ENCODE measurements at regions not wholly inside any gene's neighbourhood (a gene's known extent, or its start where the extent isn't known, plus 50 kb on each side); places are given as distances from the start of the nearest gene placed in this dataset.

GRCh38 chr3:124556636-124557035, 173.6 kb upstream of the UMPS start:
- H3K9me3 ChIP-seq, result no peaks in the 10 kb centered on the region
- no peak for TF ChIP-seq POLR2A (IDR thresholded peaks at IDR 0.05)
- TF ChIP-seq, protein P1, sequence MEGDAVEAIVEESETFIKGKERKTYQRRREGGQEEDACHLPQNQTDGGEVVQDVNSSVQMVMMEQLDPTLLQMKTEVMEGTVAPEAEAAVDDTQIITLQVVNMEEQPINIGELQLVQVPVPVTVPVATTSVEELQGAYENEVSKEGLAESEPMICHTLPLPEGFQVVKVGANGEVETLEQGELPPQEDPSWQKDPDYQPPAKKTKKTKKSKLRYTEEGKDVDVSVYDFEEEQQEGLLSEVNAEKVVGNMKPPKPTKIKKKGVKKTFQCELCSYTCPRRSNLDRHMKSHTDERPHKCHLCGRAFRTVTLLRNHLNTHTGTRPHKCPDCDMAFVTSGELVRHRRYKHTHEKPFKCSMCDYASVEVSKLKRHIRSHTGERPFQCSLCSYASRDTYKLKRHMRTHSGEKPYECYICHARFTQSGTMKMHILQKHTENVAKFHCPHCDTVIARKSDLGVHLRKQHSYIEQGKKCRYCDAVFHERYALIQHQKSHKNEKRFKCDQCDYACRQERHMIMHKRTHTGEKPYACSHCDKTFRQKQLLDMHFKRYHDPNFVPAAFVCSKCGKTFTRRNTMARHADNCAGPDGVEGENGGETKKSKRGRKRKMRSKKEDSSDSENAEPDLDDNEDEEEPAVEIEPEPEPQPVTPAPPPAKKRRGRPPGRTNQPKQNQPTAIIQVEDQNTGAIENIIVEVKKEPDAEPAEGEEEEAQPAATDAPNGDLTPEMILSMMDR (IDR thresholded peaks at IDR 0.05), result no peak
- TF ChIP-seq EP300 (IDR thresholded peaks at IDR 0.05), result no peak
- peaks cover 0 to 16% (median 0%) of the 10 kb centered on the region in 4 donors for H3K4me1 ChIP-seq
- no peak overlapping the region for H3K27ac ChIP-seq
- no peaks in the 10 kb centered on the region for H3K27me3 ChIP-seq
- DNase-seq (ENCODE audit: low spot score in 2 of 2), result no peak
- 46 to 47% methylated on average over 2 of the region's 2 CpGs for WGBS, 2 donors
- H3K4me3 ChIP-seq, result no peak overlapping the region
- H3K36me3 ChIP-seq, result no peaks in the 10 kb centered on the region

DNA sequence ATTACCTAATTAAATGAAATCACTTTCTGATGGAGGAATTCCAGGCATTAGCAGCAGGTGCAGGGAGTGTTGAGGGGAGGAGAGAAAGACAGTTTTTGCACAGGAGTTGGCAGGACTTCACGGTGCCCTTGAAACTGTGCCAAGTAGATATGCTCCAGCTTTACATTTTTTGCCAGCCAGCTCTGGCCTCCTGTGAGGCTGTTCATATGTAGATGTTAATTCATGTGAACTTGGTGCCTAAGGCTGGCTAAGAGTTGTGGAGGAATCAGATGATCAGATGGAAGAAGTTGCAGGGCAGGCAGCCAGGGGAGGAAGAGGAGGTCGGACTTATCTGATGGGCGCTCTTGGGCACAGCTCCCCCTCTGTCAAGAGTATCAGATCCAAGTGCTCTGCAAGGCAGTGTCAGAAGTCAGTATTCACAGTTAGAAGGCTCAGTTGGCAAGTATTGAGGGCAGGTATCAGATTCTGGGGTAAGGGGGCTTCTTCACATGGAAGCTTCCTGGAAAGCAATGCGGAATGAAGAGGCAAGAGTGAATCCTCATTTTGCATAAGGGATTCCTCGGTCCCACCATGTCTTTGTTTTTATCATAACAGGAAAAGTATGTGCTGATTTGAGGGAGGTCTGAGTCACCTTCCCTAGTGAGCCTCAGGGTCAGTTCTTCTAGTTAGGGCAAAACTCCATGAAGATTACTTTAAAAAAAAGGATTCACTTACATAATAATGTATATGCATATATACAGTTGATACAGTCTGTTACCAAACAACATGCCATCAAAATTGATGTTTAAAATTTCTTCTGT, 172.6 kb upstream of the UMPS start:
- Histone ChIP-seq H3K36me3 (no peaks in the 10 kb centered on the region), H3K4me3 (no peak overlapping the region), H3K27me3 (no peaks in the 10 kb centered on the region), H3K9me3 (no peaks in the 10 kb centered on the region), H3K4me1 (peaks cover 0 to 16% (median 0%) of the 10 kb centered on the region in 4 donors), H3K27ac (no peak overlapping the region)
- WGBS, 2 donors, result 44 to 56% methylated on average over 5 of the region's 5 CpGs
- no peak for DNase-seq (ENCODE audit: low spot score in 2 of 2)
- TF ChIP-seq POLR2A (IDR thresholded peaks at IDR 0.05) (no peak), EP300 (IDR thresholded peaks at IDR 0.05) (no peak)

DNA sequence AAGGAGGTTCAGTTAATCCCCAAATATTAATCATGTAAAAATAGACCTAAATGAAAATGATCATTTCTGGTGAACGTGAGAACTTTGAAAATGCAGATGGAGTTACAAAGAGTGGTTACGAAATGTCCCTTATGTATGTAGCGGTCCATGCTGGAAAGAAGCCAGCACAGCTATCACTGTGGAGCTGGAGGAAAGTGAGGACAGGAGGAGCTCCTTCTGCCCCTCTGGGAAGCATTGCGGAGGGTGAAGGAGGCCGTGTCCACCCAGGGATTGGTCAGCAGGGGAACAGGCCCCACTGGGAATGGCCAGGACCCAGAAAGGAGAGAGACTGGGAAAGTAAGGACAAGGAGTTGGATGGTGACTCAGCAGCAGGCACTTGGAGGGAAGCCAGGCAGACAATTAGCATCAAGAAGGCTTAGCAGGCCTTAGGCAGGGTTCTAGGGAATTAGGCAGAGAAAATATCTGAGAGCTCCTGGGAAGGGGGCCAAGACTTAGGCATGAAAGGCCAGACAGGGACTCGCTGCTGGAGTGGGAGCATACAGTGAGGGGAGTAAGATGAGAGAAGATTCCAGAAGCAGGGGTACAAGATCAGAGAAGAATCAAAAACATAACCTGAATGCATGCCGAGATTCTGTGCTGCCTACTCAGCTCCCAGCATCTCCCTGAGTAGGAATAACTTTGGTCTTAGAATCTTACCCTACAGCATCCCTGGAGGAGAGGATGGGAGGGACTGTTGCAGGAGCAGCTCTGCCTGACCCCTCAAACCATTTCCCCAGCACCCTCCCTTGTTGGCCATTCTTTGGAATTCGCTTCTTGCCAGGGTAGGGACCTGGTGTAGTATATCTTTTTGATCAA, 171.0 kb upstream of the UMPS start:
- Histone ChIP-seq H3K27ac (peak overlapping the region in 1 of 4 donors; percentile 29), H3K4me1 (peaks cover 0 to 16% (median 0%) of the 10 kb centered on the region in 4 donors), H3K4me3 (no peak overlapping the region), H3K36me3 (no peaks in the 10 kb centered on the region), H3K9me3 (no peaks in the 10 kb centered on the region), H3K27me3 (no peaks in the 10 kb centered on the region)
- 45 to 50% methylated on average over 8 of the region's 8 CpGs for WGBS, 2 donors
- TF ChIP-seq, protein P1 (IDR thresholded peaks at IDR 0.05), result no peak
- TF ChIP-seq EP300 (IDR thresholded peaks at IDR 0.05) (no peak), POLR2A (IDR thresholded peaks at IDR 0.05) (no peak)
- peak; percentile 24 to 61 for DNase-seq (ENCODE audit: low spot score in 2 of 2)

- Histone ChIP-seq H3K27me3 (no peaks in the 10 kb centered on the region), H3K9me3 (no peaks in the 10 kb centered on the region), H3K4me1 (peaks cover 0 to 16% (median 0%) of the 10 kb centered on the region in 4 donors), H3K4me3 (no peak overlapping the region), H3K27ac (no peak overlapping the region), H3K36me3 (no peaks in the 10 kb centered on the region)
- peak; percentile 49 to 76 for DNase-seq (ENCODE audit: low spot score in 2 of 2)
- WGBS, 2 donors, result 25 to 29% methylated on average over 9 of the region's 9 CpGs
- TF ChIP-seq, protein P1 (IDR thresholded peaks at IDR 0.05), result peak; percentile 64 to 86 (median 71)
- TF ChIP-seq POLR2A (IDR thresholded peaks at IDR 0.05), result no peak
Measured at GRCh38 chr3:124559846-124560574, 170.2 kb upstream of the UMPS start.

- Histone ChIP-seq H3K27me3 (no peaks in the 10 kb centered on the region), H3K9me3 (no peaks in the 10 kb centered on the region), H3K4me1 (peaks cover 0 to 19% (median 0%) of the 10 kb centered on the region in 4 donors), H3K36me3 (no peaks in the 10 kb centered on the region), H3K27ac (no peak overlapping the region), H3K4me3 (no peak overlapping the region)
- TF ChIP-seq EP300 (IDR thresholded peaks at IDR 0.05) (no peak), POLR2A (IDR thresholded peaks at IDR 0.05) (no peak)
- TF ChIP-seq, protein P1 (IDR thresholded peaks at IDR 0.05), result no peak
- WGBS, 2 donors, result 91% methylated on average over 2 of the region's 2 CpGs
- no peak for DNase-seq (ENCODE audit: low spot score in 2 of 2)
Measured at GRCh38 chr3:124560666-124561215, 169.5 kb upstream of the UMPS start.
